Keratinocyte (primary cell): ENCODE measurements at regions not wholly inside any gene's neighbourhood (a gene's known extent, or its start where the extent isn't known, plus 50 kb on each side); places are given as distances from the start of the nearest gene placed in this dataset.

Source experiments
- DNase-seq: peaks from one replicate; pipeline ENCODE4 v3.0.0-alpha.2; 2011; ENCODE audit warnings: low read depth, missing footprints, low spot score
- FAIRE-seq: peaks from 2 replicates; lab custom pipeline; 2011; peaks lifted over from hg19 to GRCh38; lab: Jason Lieb, UNC
- H2AFZ ChIP-seq: 2 replicates; pipeline ENCODE4 v1.6.0; 2012; ENCODE audit warnings: low read length, control low read depth, inconsistent platforms; ENCODE audit not compliant: control insufficient read depth
- H3K27ac ChIP-seq: 2 replicates; pipeline ENCODE4 v1.5.1; 2011; ENCODE audit warnings: low read length; ENCODE audit not compliant: control insufficient read depth, insufficient read depth
- H3K27me3 ChIP-seq: 3 replicates; pipeline ENCODE4 v1.6.0; 2011; ENCODE audit warnings: low read length; ENCODE audit not compliant: control insufficient read depth, insufficient read depth; ENCODE audit errors: extremely low read depth
- H3K36me3 ChIP-seq, 2 experiments: 2 replicates in 1 of 2; 3 replicates in 1 of 2; pipeline ENCODE4 v1.5.1; 2011; ENCODE audit warnings: low read length in 2 of 2, mild to moderate bottlenecking in 1 of 2; ENCODE audit not compliant: control insufficient read depth in 2 of 2, insufficient read depth in 2 of 2; ENCODE audit errors: extremely low read depth in 1 of 2
- H3K4me1 ChIP-seq: 3 replicates; pipeline ENCODE4 v1.5.1; 2011; ENCODE audit warnings: low read length; ENCODE audit not compliant: control insufficient read depth, insufficient read depth; ENCODE audit errors: extremely low read depth
- H3K4me2 ChIP-seq: 3 replicates; pipeline ENCODE4 v1.6.0; 2011; ENCODE audit warnings: low read depth, low read length; ENCODE audit not compliant: control insufficient read depth, insufficient read depth; ENCODE audit errors: extremely low read depth
- H3K4me3 ChIP-seq, 3 experiments: fragments of 200-600 bp in 1 of 3; sonication (generic) in 1 of 3; 2 replicates in 2 of 3; 3 replicates in 1 of 3; pipeline ENCODE4 v1.5.1; 2011 to 2016; ENCODE audit warnings: low read length in 3 of 3, mild to moderate bottlenecking in 3 of 3, control low read depth in 2 of 3, inconsistent platforms in 1 of 3, low read depth in 1 of 3, mixed read lengths in 1 of 3, mixed run types in 1 of 3, moderate library complexity in 1 of 3; ENCODE audit not compliant: control insufficient read depth in 2 of 3, insufficient read depth in 2 of 3; ENCODE audit errors: extremely low read depth in 1 of 3
- H3K79me2 ChIP-seq: 2 replicates; pipeline ENCODE4 v1.6.0; 2012; ENCODE audit warnings: low read length; ENCODE audit not compliant: control insufficient read depth, insufficient read depth
- H3K9ac ChIP-seq: 3 replicates; pipeline ENCODE4 v1.6.0; 2011; ENCODE audit warnings: low read length; ENCODE audit not compliant: control insufficient read depth, insufficient read depth; ENCODE audit errors: extremely low read depth
- H3K9me1 ChIP-seq: 3 replicates; pipeline ENCODE4 v1.6.0; 2011; ENCODE audit warnings: low read length; ENCODE audit not compliant: control insufficient read depth, insufficient read depth; ENCODE audit errors: extremely low read depth
- H3K9me3 ChIP-seq: 2 replicates; pipeline ENCODE4 v1.5.1; 2012; ENCODE audit warnings: low read depth, low read length; ENCODE audit not compliant: control insufficient read depth
- H4K20me1 ChIP-seq: 3 replicates; pipeline ENCODE4 v1.6.0; 2011; ENCODE audit warnings: low read length; ENCODE audit not compliant: control insufficient read depth, insufficient read depth; ENCODE audit errors: extremely low read depth
- CTCF ChIP-seq, 3 experiments: IDR thresholded peaks in 1 of 3; conservative IDR thresholded peaks in 1 of 3; optimal IDR thresholded peaks in 1 of 3; 2 replicates in 2 of 3; 3 replicates in 1 of 3; pipeline versions ENCODE3 to v1.5.1; 2011; ENCODE audit warnings: low read length in 3 of 3, mild to moderate bottlenecking in 3 of 3, moderate library complexity in 2 of 3, control low read depth in 1 of 3, inconsistent platforms in 1 of 3; ENCODE audit not compliant: insufficient read depth in 2 of 3; ENCODE audit errors: extremely low read depth in 1 of 3
- EZH2 ChIP-seq: IDR thresholded peaks from one replicate; pipeline ENCODE4 v1.6.1; 2012; ENCODE audit warnings: inconsistent platforms, mild to moderate bottlenecking, low read length, moderate library complexity
- dilution Hi-C: fragments of 300-500 bp; cut with MboI; formaldehyde crosslinking; loops from one replicate; pipeline ENCODE4 v1.7.0; 2020; ENCODE audit warnings: low sequenced_read_pairs; ENCODE audit not compliant: extremely low pct_ligation_motif_present

GRCh38 chr7:17408904-17409290 is 110.4 kb downstream of the AHR start:
- no peaks in the 10 kb centered on the region for H3K4me1 ChIP-seq
- H2AFZ ChIP-seq: no peak overlapping the region
- H3K27ac ChIP-seq: no peak overlapping the region
- H3K79me2 ChIP-seq: no peaks in the 10 kb centered on the region
- DNase-seq (no peak), FAIRE-seq (no peak)
- no peaks in the 10 kb centered on the region for H3K9me1 ChIP-seq
- H3K27me3 ChIP-seq: no peaks in the 10 kb centered on the region
- H4K20me1 ChIP-seq: no peaks in the 10 kb centered on the region
- no peaks in the 10 kb centered on the region for H3K9me3 ChIP-seq
- no peaks in the 10 kb centered on the region for H3K36me3 ChIP-seq
- dilution Hi-C loops: no loop called here
- H3K4me3 ChIP-seq: no peak overlapping the region
- no peak overlapping the region for H3K4me2 ChIP-seq
- TF ChIP-seq CTCF (optimal IDR thresholded peaks at IDR 0.05 in 1 of 3, IDR thresholded peaks at IDR 0.05 in 1 of 3, conservative IDR thresholded peaks at IDR 0.05 in 1 of 3; ENCODE audit: extremely low read depth in 1 of 3, insufficient read depth in 2 of 3, low read length in 3 of 3) (no peak), EZH2 (no peak)
- no peak overlapping the region for H3K9ac ChIP-seq

- no peaks in the 10 kb centered on the region for H3K9me1 ChIP-seq
- FAIRE-seq (no peak), DNase-seq (no peak)
- dilution Hi-C loops: no loop called here
- no peak overlapping the region for H3K9ac ChIP-seq
- H3K27me3 ChIP-seq: no peaks in the 10 kb centered on the region
- H3K27ac ChIP-seq: no peak overlapping the region
- no peak overlapping the region for H3K4me2 ChIP-seq
- TF ChIP-seq CTCF (optimal IDR thresholded peaks at IDR 0.05 in 1 of 3, IDR thresholded peaks at IDR 0.05 in 1 of 3, conservative IDR thresholded peaks at IDR 0.05 in 1 of 3; ENCODE audit: extremely low read depth in 1 of 3, insufficient read depth in 2 of 3, low read length in 3 of 3): no peak
- no peak for TF ChIP-seq EZH2
- H4K20me1 ChIP-seq: no peaks in the 10 kb centered on the region
- H3K4me3 ChIP-seq: no peak overlapping the region
- H3K9me3 ChIP-seq: no peaks in the 10 kb centered on the region
- no peaks in the 10 kb centered on the region for H3K79me2 ChIP-seq
- no peaks in the 10 kb centered on the region for H3K4me1 ChIP-seq
- no peaks in the 10 kb centered on the region for H3K36me3 ChIP-seq
- no peak overlapping the region for H2AFZ ChIP-seq
Observed at GRCh38 chr7:17411922-17412321, 113.5 kb downstream of the AHR start.
